Neuron (in vitro differentiated cells): ENCODE measurements at regions not wholly inside any gene's neighbourhood (a gene's known extent, or its start where the extent isn't known, plus 50 kb on each side); places are given as distances from the start of the nearest gene placed in this dataset.
"Not testable (repeated sequence)": the region's sequence is repeated elsewhere in the genome, so short reads cannot be mapped to it uniquely, and the experiment has no call there.

Experiments used
- H2AFZ ChIP-seq: one replicate; pipeline ENCODE4 v1.6.1; 2013; ENCODE audit warnings: low read depth, mild to moderate bottlenecking, inconsistent platforms, low read length, moderate library complexity
- H3K27me3 ChIP-seq: one replicate; pipeline ENCODE4 v1.6.1; 2013; ENCODE audit warnings: low read length; ENCODE audit not compliant: insufficient read depth
- H3K36me3 ChIP-seq: one replicate; pipeline ENCODE4 v1.6.1; 2013; ENCODE audit warnings: low read length; ENCODE audit not compliant: insufficient read depth
- H3K4me1 ChIP-seq: one replicate; pipeline ENCODE4 v1.6.1; 2013; ENCODE audit warnings: low read length; ENCODE audit not compliant: insufficient read depth
- H3K4me3 ChIP-seq: 2 replicates; pipeline ENCODE4 v1.5.1; 2013; ENCODE audit warnings: mild to moderate bottlenecking, low read length, moderate library complexity
- H3K9me3 ChIP-seq: one replicate; pipeline ENCODE4 v1.6.1; 2013; ENCODE audit warnings: low read length

- no peaks in the 10 kb centered on the region for H3K36me3 ChIP-seq
Measured at GRCh38 chr1:219415433-219415832, 197.5 kb downstream of the ZC3H11B start.

GRCh38 chr1:219414250-219414649, 198.7 kb downstream of the ZC3H11B start:
- H3K36me3 ChIP-seq = no peaks in the 10 kb centered on the region
- no peaks in the 10 kb centered on the region for H3K27me3 ChIP-seq
- no peak overlapping the region for H3K4me3 ChIP-seq
- H3K4me1 ChIP-seq = no peaks in the 10 kb centered on the region
- no peaks in the 10 kb centered on the region for H3K9me3 ChIP-seq
- H2AFZ ChIP-seq = no peak overlapping the region

More at GRCh38 chr1:219415433-219415832, 197.5 kb downstream of the ZC3H11B start:
- Histone ChIP-seq H3K4me3 (no peak overlapping the region), H3K4me1 (no peaks in the 10 kb centered on the region), H3K27me3 (no peaks in the 10 kb centered on the region), H3K9me3 (no peaks in the 10 kb centered on the region), H2AFZ (no peak overlapping the region)

- Histone ChIP-seq H3K4me3 (no peak overlapping the region), H3K36me3 (no peaks in the 10 kb centered on the region), H3K27me3 (no peaks in the 10 kb centered on the region), H3K4me1 (no peaks in the 10 kb centered on the region), H2AFZ (no peak overlapping the region), H3K9me3 (no peaks in the 10 kb centered on the region)
Measured at GRCh38 chr1:219413536-219413935, 199.4 kb downstream of the ZC3H11B start.

- Histone ChIP-seq H3K36me3 (no peaks in the 10 kb centered on the region), H3K9me3 (no peaks in the 10 kb centered on the region), H3K4me1 (no peaks in the 10 kb centered on the region), H3K4me3 (no peak overlapping the region), H2AFZ (no peak overlapping the region), H3K27me3 (no peaks in the 10 kb centered on the region)
Measured at GRCh38 chr1:219412772-219413171, 200.1 kb downstream of the ZC3H11B start.

- not testable (repeated sequence) for H3K4me3 ChIP-seq, H3K36me3 ChIP-seq, H3K4me1 ChIP-seq, H3K9me3 ChIP-seq, H3K27me3 ChIP-seq, H2AFZ ChIP-seq
Measured at GRCh38 chr1:219410721-219411120, 202.2 kb downstream of the ZC3H11B start.

GRCh38 chr1:219405531-219406331, 207.2 kb downstream of the ZC3H11B start:
- Histone ChIP-seq H3K4me3 (no peak overlapping the region), H3K4me1 (no peaks in the 10 kb centered on the region), H2AFZ (no peak overlapping the region), H3K27me3 (no peaks in the 10 kb centered on the region), H3K9me3 (no peaks in the 10 kb centered on the region), H3K36me3 (no peaks in the 10 kb centered on the region)

GRCh38 chr1:219404629-219405028, 208.3 kb downstream of the ZC3H11B start:
- Histone ChIP-seq H3K36me3 (no peaks in the 10 kb centered on the region), H3K9me3 (no peaks in the 10 kb centered on the region)

GRCh38 chr1:219402925-219403324, 210.0 kb downstream of the ZC3H11B start:
- no peak overlapping the region for H3K4me3 ChIP-seq
- H3K9me3 ChIP-seq = no peaks in the 10 kb centered on the region
- H3K27me3 ChIP-seq = no peaks in the 10 kb centered on the region
- no peaks in the 10 kb centered on the region for H3K36me3 ChIP-seq
- H2AFZ ChIP-seq = no peak overlapping the region
- no peaks in the 10 kb centered on the region for H3K4me1 ChIP-seq

More at GRCh38 chr1:219404629-219405028, 208.3 kb downstream of the ZC3H11B start:
- Histone ChIP-seq H3K27me3 (no peaks in the 10 kb centered on the region), H3K4me1 (no peaks in the 10 kb centered on the region), H3K4me3 (no peak overlapping the region), H2AFZ (no peak overlapping the region)

- Histone ChIP-seq H3K4me3 (no peak overlapping the region), H3K27me3 (no peaks in the 10 kb centered on the region), H3K4me1 (no peaks in the 10 kb centered on the region), H3K36me3 (no peaks in the 10 kb centered on the region), H3K9me3 (no peaks in the 10 kb centered on the region), H2AFZ (no peak overlapping the region)
Measured at GRCh38 chr1:219401724-219402625, 210.9 kb downstream of the ZC3H11B start.

- no peaks in the 10 kb centered on the region for H3K36me3 ChIP-seq
- no peaks in the 10 kb centered on the region for H3K4me1 ChIP-seq
- no peak overlapping the region for H3K4me3 ChIP-seq
- H3K27me3 ChIP-seq = no peaks in the 10 kb centered on the region
- no peak overlapping the region for H2AFZ ChIP-seq
- peaks cover 3% of the 10 kb centered on the region for H3K9me3 ChIP-seq
Measured at GRCh38 chr1:219399446-219399845, 213.5 kb downstream of the ZC3H11B start.

- H3K4me3 ChIP-seq = no peak overlapping the region
- H3K27me3 ChIP-seq = no peaks in the 10 kb centered on the region
- H3K9me3 ChIP-seq = peaks cover 3% of the 10 kb centered on the region
- H3K4me1 ChIP-seq = no peaks in the 10 kb centered on the region
- no peak overlapping the region for H2AFZ ChIP-seq
- no peaks in the 10 kb centered on the region for H3K36me3 ChIP-seq
Measured at GRCh38 chr1:219398815-219399396, 214.0 kb downstream of the ZC3H11B start.

GRCh38 chr1:219397511-219397910, 215.4 kb downstream of the ZC3H11B start:
- Histone ChIP-seq H3K27me3 (no peaks in the 10 kb centered on the region), H3K4me1 (no peaks in the 10 kb centered on the region), H3K4me3 (no peak overlapping the region)

GRCh38 chr1:219391297-219391696, 217.6 kb downstream of the LYPLAL1 start:
- H3K27me3 ChIP-seq = no peaks in the 10 kb centered on the region
- no peak overlapping the region for H2AFZ ChIP-seq
- H3K9me3 ChIP-seq = peaks cover 3% of the 10 kb centered on the region
- no peaks in the 10 kb centered on the region for H3K4me1 ChIP-seq
- H3K36me3 ChIP-seq = no peaks in the 10 kb centered on the region
- H3K4me3 ChIP-seq = no peak overlapping the region

More at GRCh38 chr1:219397511-219397910, 215.4 kb downstream of the ZC3H11B start:
- no peaks in the 10 kb centered on the region for H3K36me3 ChIP-seq
- H3K9me3 ChIP-seq = peaks cover 6% of the 10 kb centered on the region
- no peak overlapping the region for H2AFZ ChIP-seq
